ENCODE measurements at regions not wholly inside any gene's neighbourhood (a gene's known extent, or its start where the extent isn't known, plus 50 kb on each side); places are given as distances from the start of the nearest gene placed in this dataset.

DNA sequence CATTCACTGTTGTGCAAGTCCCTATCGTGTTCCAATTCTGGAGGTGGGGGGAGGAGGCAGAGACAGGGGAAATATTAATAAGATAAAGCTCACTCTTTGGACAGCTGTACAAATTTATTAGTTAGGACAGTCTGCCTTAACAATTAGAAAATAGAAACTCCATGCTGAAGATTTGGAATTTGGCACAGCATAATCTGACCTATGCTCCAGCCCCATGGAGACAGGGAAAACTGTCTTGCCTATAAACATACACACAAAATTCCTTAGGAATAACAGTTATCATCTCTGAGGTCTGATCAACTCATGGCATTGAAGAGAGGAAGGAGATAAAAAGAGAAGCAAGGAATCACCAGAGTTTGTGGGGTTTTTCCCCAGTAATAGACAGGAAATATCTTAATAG is 335.4 kb upstream of the MEOX2 start:
- Mint-ChIP-seq H3K27ac (no peak overlapping the region), H3K9me3 (no peaks in the 10 kb centered on the region), H3K4me1 (peaks cover 14% of the 10 kb centered on the region), H3K36me3 (ENCODE audit: low read depth) (no peaks in the 10 kb centered on the region), H3K27me3 (ENCODE audit: insufficient read depth, low read depth, poor library complexity) (no peaks in the 10 kb centered on the region), H3K4me3 (no peak overlapping the region)
- Histone ChIP-seq H3F3A (replicated peaks; ENCODE audit: low read depth) (no peaks in the 10 kb centered on the region), H3K27ac (ENCODE audit: low read depth) (no peak overlapping the region), H2AFZ (no peak overlapping the region), H3K4me3 (no peak overlapping the region), H3K27me3 (ENCODE audit: insufficient read depth) (no peaks in the 10 kb centered on the region), H3K36me3 (ENCODE audit: insufficient read depth) (no peaks in the 10 kb centered on the region), H3K9me2 (ENCODE audit: insufficient read depth) (no peaks in the 10 kb centered on the region), H3K4me1 (ENCODE audit: insufficient read depth) (0 out of 2 replicates have a peak, but pooled peaks cover 4% of the 10 kb centered on the region), H4K20me1 (replicated peaks; ENCODE audit: insufficient read depth) (no peaks in the 10 kb centered on the region), H3K4me2 (no peak overlapping the region), H3K79me2 (replicated peaks; ENCODE audit: insufficient read depth) (no peaks in the 10 kb centered on the region)
- TF ChIP-seq EZH2 (IDR thresholded peaks at IDR 0.05; ENCODE audit: low read depth, unreplicated experiment) = no peak
- no peak for DNase-seq (ENCODE audit: low spot score)
- no peak for ATAC-seq

DNA sequence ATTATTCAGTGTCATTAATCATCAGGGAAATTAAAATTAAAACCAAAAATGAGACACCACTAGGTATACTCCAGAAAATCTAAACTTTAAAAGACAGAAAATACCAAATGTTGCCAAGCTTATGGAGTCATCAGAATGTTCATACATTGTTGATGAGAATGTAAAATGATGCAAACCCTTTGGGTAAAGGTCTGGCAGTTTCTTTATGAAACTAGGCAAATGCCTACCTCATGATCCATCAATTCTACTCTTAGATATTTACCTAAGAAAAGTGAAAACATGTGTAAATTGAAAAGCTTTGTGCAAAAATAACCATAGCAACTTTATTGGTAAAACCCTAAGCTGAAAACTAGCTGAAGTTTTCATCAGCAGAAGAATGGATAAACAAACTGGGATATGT is 329.5 kb upstream of the MEOX2 start:
- no peaks in the 10 kb centered on the region for H3K4me1 Mint-ChIP-seq
- peaks cover 4% of the 10 kb centered on the region; the same call in 2 of the 3 replicates for H3K9me3 Mint-ChIP-seq
- no peak overlapping the region for H3K27ac ChIP-seq (ENCODE audit: low read depth)
- H3K27me3 Mint-ChIP-seq (ENCODE audit: insufficient read depth, low read depth, poor library complexity) = no peaks in the 10 kb centered on the region
- peaks cover 7% of the 10 kb centered on the region; the same call in 1 of the 2 replicates for H3K9me2 ChIP-seq (ENCODE audit: insufficient read depth)
- no peak overlapping the region for H3K4me2 ChIP-seq
- H3K4me3 Mint-ChIP-seq = no peak overlapping the region
- ATAC-seq = no peak
- H3K36me3 Mint-ChIP-seq (ENCODE audit: low read depth) = peaks cover 2% of the 10 kb centered on the region; the same call in 1 of the 3 replicates
- no peaks in the 10 kb centered on the region for H4K20me1 ChIP-seq (replicated peaks; ENCODE audit: insufficient read depth)
- no peak for DNase-seq (ENCODE audit: low spot score)
- H3K79me2 ChIP-seq (replicated peaks; ENCODE audit: insufficient read depth) = no peaks in the 10 kb centered on the region
- no peak overlapping the region for H3K27ac Mint-ChIP-seq
- no peaks in the 10 kb centered on the region for H3K36me3 ChIP-seq (ENCODE audit: insufficient read depth)
- H2AFZ ChIP-seq = no peak overlapping the region
- no peaks in the 10 kb centered on the region for H3K27me3 ChIP-seq (ENCODE audit: insufficient read depth)
- no peaks in the 10 kb centered on the region for H3K4me1 ChIP-seq (ENCODE audit: insufficient read depth)
- no peak overlapping the region for H3K4me3 ChIP-seq
- no peaks in the 10 kb centered on the region for H3F3A ChIP-seq (replicated peaks; ENCODE audit: low read depth)
- no peak for TF ChIP-seq NANOG (IDR thresholded peaks at IDR 0.05; ENCODE audit: borderline replicate concordance)
- no peak for TF ChIP-seq CTCF (conservative IDR thresholded peaks at IDR 0.05; ENCODE audit: low read depth in 2 of 2)
- no peak for TF ChIP-seq ZNF331 (CRISPR knock-in tag; IDR thresholded peaks at IDR 0.05; ENCODE audit: low read depth)
- TF ChIP-seq, protein P1, sequence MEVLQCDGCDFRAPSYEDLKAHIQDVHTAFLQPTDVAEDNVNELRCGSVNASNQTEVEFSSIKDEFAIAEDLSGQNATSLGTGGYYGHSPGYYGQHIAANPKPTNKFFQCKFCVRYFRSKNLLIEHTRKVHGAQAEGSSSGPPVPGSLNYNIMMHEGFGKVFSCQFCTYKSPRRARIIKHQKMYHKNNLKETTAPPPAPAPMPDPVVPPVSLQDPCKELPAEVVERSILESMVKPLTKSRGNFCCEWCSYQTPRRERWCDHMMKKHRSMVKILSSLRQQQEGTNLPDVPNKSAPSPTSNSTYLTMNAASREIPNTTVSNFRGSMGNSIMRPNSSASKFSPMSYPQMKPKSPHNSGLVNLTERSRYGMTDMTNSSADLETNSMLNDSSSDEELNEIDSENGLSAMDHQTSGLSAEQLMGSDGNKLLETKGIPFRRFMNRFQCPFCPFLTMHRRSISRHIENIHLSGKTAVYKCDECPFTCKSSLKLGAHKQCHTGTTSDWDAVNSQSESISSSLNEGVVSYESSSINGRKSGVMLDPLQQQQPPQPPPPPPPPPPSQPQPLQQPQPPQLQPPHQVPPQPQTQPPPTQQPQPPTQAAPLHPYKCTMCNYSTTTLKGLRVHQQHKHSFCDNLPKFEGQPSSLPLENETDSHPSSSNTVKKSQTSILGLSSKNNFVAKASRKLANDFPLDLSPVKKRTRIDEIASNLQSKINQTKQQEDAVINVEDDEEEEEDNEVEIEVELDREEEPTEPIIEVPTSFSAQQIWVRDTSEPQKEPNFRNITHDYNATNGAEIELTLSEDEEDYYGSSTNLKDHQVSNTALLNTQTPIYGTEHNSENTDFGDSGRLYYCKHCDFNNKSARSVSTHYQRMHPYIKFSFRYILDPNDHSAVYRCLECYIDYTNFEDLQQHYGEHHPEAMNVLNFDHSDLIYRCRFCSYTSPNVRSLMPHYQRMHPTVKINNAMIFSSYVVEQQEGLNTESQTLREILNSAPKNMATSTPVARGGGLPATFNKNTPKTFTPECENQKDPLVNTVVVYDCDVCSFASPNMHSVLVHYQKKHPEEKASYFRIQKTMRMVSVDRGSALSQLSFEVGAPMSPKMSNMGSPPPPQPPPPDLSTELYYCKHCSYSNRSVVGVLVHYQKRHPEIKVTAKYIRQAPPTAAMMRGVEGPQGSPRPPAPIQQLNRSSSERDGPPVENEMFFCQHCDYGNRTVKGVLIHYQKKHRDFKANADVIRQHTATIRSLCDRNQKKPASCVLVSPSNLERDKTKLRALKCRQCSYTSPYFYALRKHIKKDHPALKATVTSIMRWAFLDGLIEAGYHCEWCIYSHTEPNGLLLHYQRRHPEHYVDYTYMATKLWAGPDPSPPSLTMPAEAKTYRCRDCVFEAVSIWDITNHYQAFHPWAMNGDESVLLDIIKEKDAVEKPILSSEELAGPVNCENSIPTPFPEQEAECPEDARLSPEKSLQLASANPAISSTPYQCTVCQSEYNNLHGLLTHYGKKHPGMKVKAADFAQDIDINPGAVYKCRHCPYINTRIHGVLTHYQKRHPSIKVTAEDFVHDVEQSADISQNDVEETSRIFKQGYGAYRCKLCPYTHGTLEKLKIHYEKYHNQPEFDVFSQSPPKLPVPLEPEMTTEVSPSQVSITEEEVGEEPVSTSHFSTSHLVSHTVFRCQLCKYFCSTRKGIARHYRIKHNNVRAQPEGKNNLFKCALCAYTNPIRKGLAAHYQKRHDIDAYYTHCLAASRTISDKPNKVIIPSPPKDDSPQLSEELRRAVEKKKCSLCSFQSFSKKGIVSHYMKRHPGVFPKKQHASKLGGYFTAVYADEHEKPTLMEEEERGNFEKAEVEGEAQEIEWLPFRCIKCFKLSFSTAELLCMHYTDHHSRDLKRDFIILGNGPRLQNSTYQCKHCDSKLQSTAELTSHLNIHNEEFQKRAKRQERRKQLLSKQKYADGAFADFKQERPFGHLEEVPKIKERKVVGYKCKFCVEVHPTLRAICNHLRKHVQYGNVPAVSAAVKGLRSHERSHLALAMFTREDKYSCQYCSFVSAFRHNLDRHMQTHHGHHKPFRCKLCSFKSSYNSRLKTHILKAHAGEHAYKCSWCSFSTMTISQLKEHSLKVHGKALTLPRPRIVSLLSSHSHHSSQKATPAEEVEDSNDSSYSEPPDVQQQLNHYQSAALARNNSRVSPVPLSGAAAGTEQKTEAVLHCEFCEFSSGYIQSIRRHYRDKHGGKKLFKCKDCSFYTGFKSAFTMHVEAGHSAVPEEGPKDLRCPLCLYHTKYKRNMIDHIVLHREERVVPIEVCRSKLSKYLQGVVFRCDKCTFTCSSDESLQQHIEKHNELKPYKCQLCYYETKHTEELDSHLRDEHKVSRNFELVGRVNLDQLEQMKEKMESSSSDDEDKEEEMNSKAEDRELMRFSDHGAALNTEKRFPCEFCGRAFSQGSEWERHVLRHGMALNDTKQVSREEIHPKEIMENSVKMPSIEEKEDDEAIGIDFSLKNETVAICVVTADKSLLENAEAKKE (CRISPR knock-in tag; IDR thresholded peaks at IDR 0.05) = no peak
- TF ChIP-seq POLR2AphosphoS5 (IDR thresholded peaks at IDR 0.05; ENCODE audit: low read depth) = no peak
- TF ChIP-seq STAT1 (IDR thresholded peaks at IDR 0.05; ENCODE audit: unreplicated experiment) = no peak
- TF ChIP-seq, protein P2, sequence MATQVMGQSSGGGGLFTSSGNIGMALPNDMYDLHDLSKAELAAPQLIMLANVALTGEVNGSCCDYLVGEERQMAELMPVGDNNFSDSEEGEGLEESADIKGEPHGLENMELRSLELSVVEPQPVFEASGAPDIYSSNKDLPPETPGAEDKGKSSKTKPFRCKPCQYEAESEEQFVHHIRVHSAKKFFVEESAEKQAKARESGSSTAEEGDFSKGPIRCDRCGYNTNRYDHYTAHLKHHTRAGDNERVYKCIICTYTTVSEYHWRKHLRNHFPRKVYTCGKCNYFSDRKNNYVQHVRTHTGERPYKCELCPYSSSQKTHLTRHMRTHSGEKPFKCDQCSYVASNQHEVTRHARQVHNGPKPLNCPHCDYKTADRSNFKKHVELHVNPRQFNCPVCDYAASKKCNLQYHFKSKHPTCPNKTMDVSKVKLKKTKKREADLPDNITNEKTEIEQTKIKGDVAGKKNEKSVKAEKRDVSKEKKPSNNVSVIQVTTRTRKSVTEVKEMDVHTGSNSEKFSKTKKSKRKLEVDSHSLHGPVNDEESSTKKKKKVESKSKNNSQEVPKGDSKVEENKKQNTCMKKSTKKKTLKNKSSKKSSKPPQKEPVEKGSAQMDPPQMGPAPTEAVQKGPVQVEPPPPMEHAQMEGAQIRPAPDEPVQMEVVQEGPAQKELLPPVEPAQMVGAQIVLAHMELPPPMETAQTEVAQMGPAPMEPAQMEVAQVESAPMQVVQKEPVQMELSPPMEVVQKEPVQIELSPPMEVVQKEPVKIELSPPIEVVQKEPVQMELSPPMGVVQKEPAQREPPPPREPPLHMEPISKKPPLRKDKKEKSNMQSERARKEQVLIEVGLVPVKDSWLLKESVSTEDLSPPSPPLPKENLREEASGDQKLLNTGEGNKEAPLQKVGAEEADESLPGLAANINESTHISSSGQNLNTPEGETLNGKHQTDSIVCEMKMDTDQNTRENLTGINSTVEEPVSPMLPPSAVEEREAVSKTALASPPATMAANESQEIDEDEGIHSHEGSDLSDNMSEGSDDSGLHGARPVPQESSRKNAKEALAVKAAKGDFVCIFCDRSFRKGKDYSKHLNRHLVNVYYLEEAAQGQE (IDR thresholded peaks at IDR 0.05; ENCODE audit: unreplicated experiment) = no peak
- TF ChIP-seq EZH2phosphoT487 (IDR thresholded peaks at IDR 0.05; ENCODE audit: unreplicated experiment) = no peak
- TF ChIP-seq, protein P3, sequence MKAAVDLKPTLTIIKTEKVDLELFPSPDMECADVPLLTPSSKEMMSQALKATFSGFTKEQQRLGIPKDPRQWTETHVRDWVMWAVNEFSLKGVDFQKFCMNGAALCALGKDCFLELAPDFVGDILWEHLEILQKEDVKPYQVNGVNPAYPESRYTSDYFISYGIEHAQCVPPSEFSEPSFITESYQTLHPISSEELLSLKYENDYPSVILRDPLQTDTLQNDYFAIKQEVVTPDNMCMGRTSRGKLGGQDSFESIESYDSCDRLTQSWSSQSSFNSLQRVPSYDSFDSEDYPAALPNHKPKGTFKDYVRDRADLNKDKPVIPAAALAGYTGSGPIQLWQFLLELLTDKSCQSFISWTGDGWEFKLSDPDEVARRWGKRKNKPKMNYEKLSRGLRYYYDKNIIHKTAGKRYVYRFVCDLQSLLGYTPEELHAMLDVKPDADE (IDR thresholded peaks at IDR 0.05) = no peak

Data from GM23338 (cell line).